SKM-1 treated with dmso at 0.1 percent for 144 hours (cell line): ENCODE measurements at regions not wholly inside any gene's neighbourhood (a gene's known extent, or its start where the extent isn't known, plus 50 kb on each side); places are given as distances from the start of the nearest gene placed in this dataset.

Experiments used
- DNase-seq: peaks from one replicate; lab custom pipeline; 2025; ENCODE audit not compliant: unreplicated experiment; lab: John Stamatoyannopoulos, UW

GRCh38 chr14:100673085-100673806 lies 53.4 kb upstream of the DLK1 start:
- no peak for DNase-seq

- DNase-seq: no peak
Measured at GRCh38 chr14:100673807-100674154, 52.9 kb upstream of the DLK1 start.

- no peak for DNase-seq
Measured at GRCh38 chr14:100674428-100674827, 52.3 kb upstream of the DLK1 start.

GRCh38 chr14:100674897-100675619 lies 51.6 kb upstream of the DLK1 start:
- DNase-seq: no peak

- DNase-seq: no peak
Measured at GRCh38 chr14:100675699-100676684, 50.7 kb upstream of the DLK1 start.
